Gastrocnemius medialis (tissue), 4 donors: ENCODE measurements at regions not wholly inside any gene's neighbourhood (a gene's known extent, or its start where the extent isn't known, plus 50 kb on each side); places are given as distances from the start of the nearest gene placed in this dataset.
A peak's percentile ranks its signal among the peaks of the same experiment; 100 is the strongest.

ENCODE experiments used
- ATAC-seq, 2 donors: fragments of 150-250 bp; one replicate each; pipeline ENCODE4 v1.9.1; 2016
- DNase-seq, 2 donors: peaks; one replicate each; pipeline ENCODE4 v3.0.0-alpha.2; 2019
- H3K27ac ChIP-seq, 4 donors: fragments of 200-600 bp; sonication (generic); 1 replicate in 1 of 4; 2 replicates in 3 of 4; pipeline ENCODE4 v1.5.1; 2016 to 2018; ENCODE audit warnings: mild to moderate bottlenecking in 2 of 4, moderate library complexity in 1 of 4
- H3K27me3 ChIP-seq, 3 donors: fragments of 200-600 bp; sonication (generic) in 2 of 3; 1 replicate in 1 of 3; 2 replicates in 2 of 3; pipeline versions ENCODE4 v1.5.1 to v1.6.0; 2016 to 2019; ENCODE audit warnings: mild to moderate bottlenecking in 1 of 3, moderate library complexity in 1 of 3
- H3K36me3 ChIP-seq, 2 donors: fragments of 200-600 bp; sonication (generic) in 1 of 2; one replicate each; pipeline ENCODE4 v1.5.1; 2017 to 2018
- H3K4me1 ChIP-seq, 2 donors: fragments of 200-600 bp; sonication (generic) in 1 of 2; one replicate each; pipeline ENCODE4 v1.5.1; 2016 to 2017; ENCODE audit warnings: mild to moderate bottlenecking in 2 of 2
- H3K4me3 ChIP-seq, 4 donors: fragments of 200-600 bp; sonication (generic) in 3 of 4; 1 replicate in 1 of 4; 2 replicates in 3 of 4; pipeline ENCODE4 v1.5.1; 2016 to 2019; ENCODE audit warnings: mild to moderate bottlenecking in 2 of 4
- H3K9me3 ChIP-seq, 3 donors: fragments of 200-600 bp; sonication (generic) in 2 of 3; 1 replicate in 1 of 3; 2 replicates in 2 of 3; pipeline ENCODE4 v1.5.1; 2016 to 2019
- POLR2A ChIP-seq, 2 donors: fragments of 450-650 bp; IDR thresholded peaks; one replicate each; pipeline ENCODE4 v1.6.1; 2017; ENCODE audit warnings: antibody characterized with exemption in 2 of 2, mild to moderate bottlenecking in 2 of 2, moderate library complexity in 2 of 2
- in situ Hi-C, 4 donors: fragments of 200-750 bp; cut with MboI; loops; one replicate each; pipeline versions ENCODE4 v1.15.0 to v1.8.0; 2017; ENCODE audit warnings: low sequenced_read_pairs in 4 of 4
- intact Hi-C: fragments of 100-400 bp; cut with DNase I; formaldehyde crosslinking; loops from one replicate; pipeline ENCODE4 v1.15.1; 2023; ENCODE audit warnings: low total_unique reads
- TF ChIP-seq, protein P1 (sequence below), 5 experiments: fragments of 450-650 bp in 3 of 5; fragments of 200-600 bp in 2 of 5; sonication (generic) in 2 of 5; IDR thresholded peaks in 4 of 5; conservative IDR thresholded peaks in 1 of 5; 1 replicate in 4 of 5; 2 replicates in 1 of 5; pipeline ENCODE4 v1.5.1; 2016 to 2019; ENCODE audit warnings: antibody characterized with exemption in 5 of 5, mild to moderate bottlenecking in 3 of 5, moderate library complexity in 3 of 5

DNA sequence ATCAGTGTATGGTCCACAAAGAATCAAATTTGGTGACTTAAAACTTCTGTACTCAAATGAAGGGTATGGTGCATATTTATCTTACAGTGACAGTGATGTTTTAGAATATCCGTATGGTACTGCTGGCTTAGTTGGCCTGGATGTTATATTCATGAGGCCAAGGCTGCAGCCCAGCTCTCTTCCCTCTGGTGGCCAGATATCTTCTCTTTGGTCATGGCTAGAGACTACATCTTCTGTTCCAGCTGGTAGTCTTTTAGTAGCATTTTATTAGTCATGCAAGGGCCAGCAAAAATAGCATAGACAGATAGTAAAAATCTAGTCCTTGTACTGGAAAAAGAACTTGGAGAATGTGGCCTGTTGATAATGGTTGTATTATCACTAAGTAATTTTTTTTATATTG lies 124.0 kb upstream of the ROPN1 start:
- in situ Hi-C loops: no loop called here
- no peak for ATAC-seq

GRCh38 chr3:124116906-124117305 lies 125.0 kb upstream of the ROPN1 start:
- intact Hi-C loops: no loop called here
- Histone ChIP-seq H3K27ac (no peak overlapping the region), H3K4me1 (peaks cover 20 to 56% of the 10 kb centered on the region in 2 donors), H3K9me3 (no peaks in the 10 kb centered on the region), H3K36me3 (no peaks in the 10 kb centered on the region), H3K4me3 (no peak overlapping the region), H3K27me3 (no peaks in the 10 kb centered on the region)
- DNase-seq: no peak
- in situ Hi-C loops: no loop called here
- ATAC-seq: no peak
- TF ChIP-seq POLR2A (IDR thresholded peaks at IDR 0.05): no peak
- TF ChIP-seq, protein P1, sequence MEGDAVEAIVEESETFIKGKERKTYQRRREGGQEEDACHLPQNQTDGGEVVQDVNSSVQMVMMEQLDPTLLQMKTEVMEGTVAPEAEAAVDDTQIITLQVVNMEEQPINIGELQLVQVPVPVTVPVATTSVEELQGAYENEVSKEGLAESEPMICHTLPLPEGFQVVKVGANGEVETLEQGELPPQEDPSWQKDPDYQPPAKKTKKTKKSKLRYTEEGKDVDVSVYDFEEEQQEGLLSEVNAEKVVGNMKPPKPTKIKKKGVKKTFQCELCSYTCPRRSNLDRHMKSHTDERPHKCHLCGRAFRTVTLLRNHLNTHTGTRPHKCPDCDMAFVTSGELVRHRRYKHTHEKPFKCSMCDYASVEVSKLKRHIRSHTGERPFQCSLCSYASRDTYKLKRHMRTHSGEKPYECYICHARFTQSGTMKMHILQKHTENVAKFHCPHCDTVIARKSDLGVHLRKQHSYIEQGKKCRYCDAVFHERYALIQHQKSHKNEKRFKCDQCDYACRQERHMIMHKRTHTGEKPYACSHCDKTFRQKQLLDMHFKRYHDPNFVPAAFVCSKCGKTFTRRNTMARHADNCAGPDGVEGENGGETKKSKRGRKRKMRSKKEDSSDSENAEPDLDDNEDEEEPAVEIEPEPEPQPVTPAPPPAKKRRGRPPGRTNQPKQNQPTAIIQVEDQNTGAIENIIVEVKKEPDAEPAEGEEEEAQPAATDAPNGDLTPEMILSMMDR (IDR thresholded peaks at IDR 0.05 in 4 of 5, conservative IDR thresholded peaks at IDR 0.05 in 1 of 5): no peak

More for the DNA sequence above, 124.0 kb upstream of the ROPN1 start:
- no peaks in the 10 kb centered on the region for H3K9me3 ChIP-seq
- H3K4me1 ChIP-seq: peaks cover 20 to 50% of the 10 kb centered on the region in 2 donors
- peak overlapping the region in 1 of 4 donors; percentile 62 for H3K27ac ChIP-seq
- H3K27me3 ChIP-seq: no peaks in the 10 kb centered on the region
- no peaks in the 10 kb centered on the region for H3K36me3 ChIP-seq
- no peak overlapping the region for H3K4me3 ChIP-seq
- intact Hi-C loops: no loop called here
- TF ChIP-seq, protein P1 (IDR thresholded peaks at IDR 0.05 in 4 of 5, conservative IDR thresholded peaks at IDR 0.05 in 1 of 5): no peak
- no peak for TF ChIP-seq POLR2A (IDR thresholded peaks at IDR 0.05)
- DNase-seq: no peak

- Histone ChIP-seq H3K27ac (no peak overlapping the region), H3K27me3 (no peaks in the 10 kb centered on the region), H3K4me1 (peaks cover 17 to 57% of the 10 kb centered on the region in 2 donors), H3K9me3 (no peaks in the 10 kb centered on the region), H3K4me3 (no peak overlapping the region), H3K36me3 (no peaks in the 10 kb centered on the region)
- peak; percentile 89 to 90 for ATAC-seq
- no peak for TF ChIP-seq POLR2A (IDR thresholded peaks at IDR 0.05)
- TF ChIP-seq, protein P1 (IDR thresholded peaks at IDR 0.05 in 4 of 5, conservative IDR thresholded peaks at IDR 0.05 in 1 of 5): no peak
- intact Hi-C loops: no loop called here
- in situ Hi-C loops: no loop called here
- peak in 1 of 2 donors; percentile 19 for DNase-seq
Observed at GRCh38 chr3:124117486-124117885, 125.6 kb upstream of the ROPN1 start.

- DNase-seq: no peak
- TF ChIP-seq, protein P1 (IDR thresholded peaks at IDR 0.05 in 4 of 5, conservative IDR thresholded peaks at IDR 0.05 in 1 of 5): no peak
- TF ChIP-seq POLR2A (IDR thresholded peaks at IDR 0.05): no peak
- intact Hi-C loops (no loop called here), in situ Hi-C loops (no loop called here)
- no peak overlapping the region for H3K27ac ChIP-seq
- ATAC-seq: no peak
- H3K9me3 ChIP-seq: no peaks in the 10 kb centered on the region
- H3K27me3 ChIP-seq: no peaks in the 10 kb centered on the region
- peaks cover 15 to 51% of the 10 kb centered on the region in 2 donors for H3K4me1 ChIP-seq
- no peaks in the 10 kb centered on the region for H3K36me3 ChIP-seq
- no peak overlapping the region for H3K4me3 ChIP-seq
Observed at GRCh38 chr3:124118397-124118796, 126.5 kb upstream of the ROPN1 start.

DNA sequence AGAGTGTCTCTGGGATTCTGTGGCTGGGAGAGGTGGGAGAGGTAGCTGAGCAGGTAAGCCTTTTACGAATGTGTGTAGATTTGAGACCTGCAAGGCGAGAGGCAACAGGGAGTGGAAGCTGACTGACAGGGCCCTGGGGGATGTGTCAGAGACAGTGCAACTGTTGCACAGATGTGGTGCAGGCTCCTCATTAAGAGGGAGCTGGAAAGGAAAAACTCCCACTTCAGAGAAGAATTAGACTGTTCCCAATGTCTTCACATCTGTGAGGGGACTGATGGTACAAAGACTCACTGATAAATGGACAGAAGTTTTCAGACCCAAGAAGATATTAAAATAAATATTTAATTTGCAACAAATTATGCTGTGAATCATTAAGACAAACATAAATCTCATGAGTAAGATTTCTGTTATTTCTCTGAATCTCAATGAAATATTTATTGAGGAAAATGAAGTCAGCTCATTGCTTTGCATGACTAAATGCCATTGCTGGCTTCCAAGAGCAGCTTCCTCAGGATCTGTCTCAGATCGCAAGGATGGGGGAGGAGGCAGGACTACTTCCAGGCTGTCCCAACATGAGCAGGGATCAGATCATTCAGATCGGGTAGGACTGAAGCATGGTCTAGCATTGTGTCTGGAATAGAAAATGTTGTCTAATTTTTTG lies 127.3 kb upstream of the ROPN1 start:
- DNase-seq (no peak), ATAC-seq (no peak)
- no peak overlapping the region for H3K27ac ChIP-seq
- TF ChIP-seq, protein P1 (IDR thresholded peaks at IDR 0.05 in 4 of 5, conservative IDR thresholded peaks at IDR 0.05 in 1 of 5): no peak
- no peak for TF ChIP-seq POLR2A (IDR thresholded peaks at IDR 0.05)
- no peaks in the 10 kb centered on the region for H3K27me3 ChIP-seq
- H3K4me3 ChIP-seq: no peak overlapping the region
- H3K36me3 ChIP-seq: no peaks in the 10 kb centered on the region
- in situ Hi-C loops (no loop called here), intact Hi-C loops (no loop called here)
- H3K9me3 ChIP-seq: no peaks in the 10 kb centered on the region
- peaks cover 15 to 50% of the 10 kb centered on the region in 2 donors for H3K4me1 ChIP-seq
